Stimulated activated CD4-positive, alpha-beta T cell treated with anti-CD3 and anti-CD28 coated beads, Interleukin-12 subunit alpha, Interleukin-12 subunit beta, amount 100 ng/mL, for 24 hours (primary cell): ENCODE measurements at regions not wholly inside any gene's neighbourhood (a gene's known extent, or its start where the extent isn't known, plus 50 kb on each side); places are given as distances from the start of the nearest gene placed in this dataset.

ENCODE experiments used
- DNase-seq, 2 experiments: peaks; one replicate each; pipeline ENCODE4 v3.0.0-alpha.2; 2020; ENCODE audit warnings: low read depth in 2 of 2

- no peak for DNase-seq
Observed at GRCh38 chr19:27753622-27754021, 1459.3 kb downstream of the UQCRFS1 start.

- no peak for DNase-seq
Observed at GRCh38 chr19:27752530-27753184, 1460.3 kb downstream of the UQCRFS1 start.

GRCh38 chr19:27751044-27751391 is 1461.9 kb downstream of the UQCRFS1 start:
- DNase-seq, result no peak

GRCh38 chr19:27750391-27751043 is 1462.4 kb downstream of the UQCRFS1 start:
- DNase-seq, result no peak

GRCh38 chr19:27748551-27749152 is 1464.3 kb downstream of the UQCRFS1 start:
- no peak for DNase-seq

GRCh38 chr19:27746691-27747380 is 1466.1 kb downstream of the UQCRFS1 start:
- no peak for DNase-seq

- no peak for DNase-seq
Observed at GRCh38 chr19:27745978-27746542, 1466.9 kb downstream of the UQCRFS1 start.

GRCh38 chr19:27744926-27745768 is 1467.8 kb downstream of the UQCRFS1 start:
- no peak for DNase-seq

GRCh38 chr19:27742041-27742440 is 1470.9 kb downstream of the UQCRFS1 start:
- no peak for DNase-seq

GRCh38 chr19:27741236-27741635 is 1471.7 kb downstream of the UQCRFS1 start:
- no peak for DNase-seq

GRCh38 chr19:27740396-27740795 is 1472.6 kb downstream of the UQCRFS1 start:
- no peak for DNase-seq

GRCh38 chr19:27738569-27739193 is 1474.3 kb downstream of the UQCRFS1 start:
- no peak for DNase-seq

GRCh38 chr19:27736225-27736624 is 1476.7 kb downstream of the UQCRFS1 start:
- no peak for DNase-seq

- no peak for DNase-seq
Observed at GRCh38 chr19:27735314-27735713, 1477.6 kb downstream of the UQCRFS1 start.

- DNase-seq, result no peak
Observed at GRCh38 chr19:27734496-27735220, 1478.3 kb downstream of the UQCRFS1 start.

- no peak for DNase-seq
Observed at GRCh38 chr19:27733551-27734266, 1479.2 kb downstream of the UQCRFS1 start.

- no peak for DNase-seq
Observed at GRCh38 chr19:27729332-27729731, 1483.6 kb downstream of the UQCRFS1 start.

- DNase-seq, result no peak
Observed at GRCh38 chr19:27722625-27723024, 1490.3 kb downstream of the UQCRFS1 start.

GRCh38 chr19:27720155-27720554 is 1492.8 kb downstream of the UQCRFS1 start:
- no peak for DNase-seq

GRCh38 chr19:27719034-27719433 is 1493.9 kb downstream of the UQCRFS1 start:
- no peak for DNase-seq
